OCI-M2 (cell line): ENCODE measurements at regions not wholly inside any gene's neighbourhood (a gene's known extent, or its start where the extent isn't known, plus 50 kb on each side); places are given as distances from the start of the nearest gene placed in this dataset.

Experiments used
- DNase-seq: peaks from one replicate; lab custom pipeline; 2025; ENCODE audit not compliant: unreplicated experiment; lab: John Stamatoyannopoulos, UW

DNA sequence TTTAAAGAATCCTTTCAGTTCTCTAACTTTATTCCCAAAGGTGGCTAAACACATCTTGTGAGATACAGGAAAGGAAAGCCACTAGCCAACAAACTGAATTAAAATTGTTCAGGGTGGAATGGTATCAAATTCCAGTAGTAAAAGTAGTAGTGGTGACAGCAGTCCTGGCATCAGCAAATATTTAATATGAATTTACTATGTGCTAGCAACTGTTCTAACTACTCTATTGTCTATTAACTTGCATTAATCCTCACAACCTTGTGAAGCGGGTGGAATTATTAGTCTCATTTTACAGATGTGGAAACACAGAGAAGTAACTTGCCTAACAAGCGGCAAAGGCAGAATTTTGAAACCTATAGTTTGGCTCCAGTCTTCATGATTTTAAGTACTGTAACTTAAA is 130.1 kb downstream of the KLF12 start:
- DNase-seq = no peak

DNA sequence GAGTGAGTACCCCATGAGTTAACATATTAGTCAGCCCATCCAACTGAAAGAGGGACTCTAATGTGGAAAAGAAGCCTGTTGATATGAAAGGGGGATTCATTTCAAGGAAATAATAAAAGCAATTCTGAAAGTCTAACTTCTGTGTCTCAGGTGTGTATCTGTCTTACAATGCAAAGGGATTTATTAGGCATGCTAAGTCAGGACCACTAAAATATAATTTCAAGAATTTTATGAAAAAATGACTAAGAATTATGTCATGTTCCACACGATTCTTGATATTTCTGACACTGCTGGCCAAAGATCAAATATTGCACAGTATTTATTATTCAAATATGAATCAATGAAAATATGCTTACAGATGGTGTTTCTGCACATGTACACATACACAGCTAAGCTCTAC is 130.8 kb downstream of the KLF12 start:
- DNase-seq = no peak

DNA sequence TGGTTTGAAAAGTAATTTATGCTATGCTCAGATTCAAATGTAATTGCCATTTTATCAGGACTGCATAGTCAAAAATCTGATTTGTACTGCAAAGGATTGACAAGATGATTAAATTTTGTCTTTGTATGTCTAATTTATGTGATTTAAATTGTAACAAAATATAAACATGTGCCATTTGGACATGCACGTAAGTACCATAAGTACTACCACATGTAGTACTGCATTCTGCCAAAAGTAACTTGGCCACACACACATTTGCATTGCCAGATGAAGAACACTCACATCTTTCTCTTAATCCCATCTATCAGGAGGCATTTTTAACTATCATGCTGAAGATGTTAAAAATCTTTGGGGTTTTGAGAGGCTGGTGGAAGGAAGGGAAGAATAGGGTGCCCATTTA is 133.3 kb downstream of the KLF12 start:
- no peak for DNase-seq

DNA sequence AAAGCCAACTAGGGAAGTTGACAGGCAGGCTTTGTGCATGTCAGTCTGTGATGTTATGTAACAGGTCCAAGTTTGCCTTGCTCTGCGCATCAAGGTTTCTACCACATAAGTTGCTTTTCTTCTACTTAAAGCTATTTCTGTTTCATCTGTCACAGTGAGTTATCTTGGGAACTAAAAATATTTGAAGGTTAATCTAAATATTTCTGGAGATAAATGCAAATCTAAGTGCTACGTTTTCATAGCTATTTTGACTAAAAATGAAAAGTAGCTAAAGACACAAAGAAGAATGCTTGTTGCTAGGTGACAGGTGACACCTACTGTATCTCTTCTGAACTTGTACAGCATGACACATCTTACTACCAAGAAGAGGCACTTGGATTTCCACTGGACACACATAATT is 135.6 kb downstream of the KLF12 start:
- DNase-seq = no peak

DNA sequence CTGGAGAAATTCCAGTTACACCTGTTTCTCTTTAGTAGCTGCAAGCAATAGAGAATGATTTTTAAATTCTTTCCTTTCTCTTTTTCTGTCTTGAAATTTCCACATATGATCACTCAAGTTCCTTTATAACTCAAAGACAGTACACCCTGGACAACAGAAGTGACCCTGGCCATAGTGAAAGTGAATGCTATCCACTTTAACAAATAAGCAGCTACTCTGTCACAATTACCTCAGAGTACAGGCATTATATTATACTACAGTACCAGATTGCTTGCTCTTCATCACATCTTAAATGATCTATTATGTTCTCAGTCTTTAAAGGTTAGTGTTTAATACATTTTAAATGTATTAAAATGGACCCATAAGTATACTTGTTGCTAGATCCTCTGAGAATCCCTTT is 136.2 kb downstream of the KLF12 start:
- DNase-seq = no peak

DNA sequence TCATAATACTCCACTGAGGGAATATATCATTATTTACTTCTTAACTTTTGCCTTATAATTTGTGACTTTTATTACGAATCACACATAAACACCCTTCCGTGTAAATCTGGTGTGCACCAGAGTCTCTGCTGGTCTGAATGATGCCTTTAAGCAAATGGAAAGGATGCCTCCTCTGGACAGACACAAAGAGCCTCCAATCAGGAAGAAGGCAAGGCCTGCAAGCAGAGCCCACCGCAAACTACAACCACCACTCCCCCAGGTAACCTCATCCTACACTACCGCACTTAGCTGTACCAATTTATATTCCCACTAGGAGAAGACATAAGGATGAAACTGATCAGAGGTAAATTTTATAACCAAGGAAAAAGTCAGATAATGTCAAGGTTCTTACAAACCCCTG is 137.6 kb downstream of the KLF12 start:
- no peak for DNase-seq

DNA sequence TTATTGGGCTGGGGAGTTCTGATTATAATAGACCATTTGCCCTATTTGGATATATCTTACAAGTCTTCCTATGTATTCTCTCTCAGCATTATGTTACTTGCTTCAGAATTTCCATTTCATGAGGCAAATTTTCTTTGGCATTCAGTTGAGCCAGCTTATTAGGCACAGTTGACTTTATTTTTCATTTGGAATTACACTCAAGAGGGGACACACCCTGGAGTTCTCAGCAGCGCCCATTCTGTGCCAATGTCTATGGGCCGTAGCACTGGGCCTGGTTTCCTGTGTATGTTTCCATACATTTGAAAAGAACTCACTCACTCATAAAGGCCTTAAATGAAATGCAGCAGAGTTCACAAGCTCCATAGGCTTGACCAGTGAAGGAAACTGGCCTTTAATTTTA is 138.5 kb downstream of the KLF12 start:
- no peak for DNase-seq

DNA sequence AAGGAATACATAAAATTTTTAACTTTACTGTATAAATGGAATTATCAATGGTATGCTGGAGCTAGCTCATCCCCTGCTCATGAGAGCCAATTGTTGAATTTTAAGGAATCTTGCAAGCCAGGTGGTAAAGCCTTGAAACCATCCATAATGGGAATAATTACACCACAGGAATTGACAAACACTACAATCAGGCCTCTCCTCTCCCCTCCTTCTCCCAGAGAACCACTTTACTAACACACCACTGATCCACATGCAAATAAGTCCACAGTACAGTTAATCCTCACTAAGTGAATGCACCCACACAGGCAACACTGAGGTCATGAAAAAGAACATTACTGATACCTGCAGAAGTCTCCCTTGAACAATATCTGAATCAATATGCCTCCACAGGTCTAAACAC is 140.5 kb downstream of the KLF12 start:
- DNase-seq = no peak

DNA sequence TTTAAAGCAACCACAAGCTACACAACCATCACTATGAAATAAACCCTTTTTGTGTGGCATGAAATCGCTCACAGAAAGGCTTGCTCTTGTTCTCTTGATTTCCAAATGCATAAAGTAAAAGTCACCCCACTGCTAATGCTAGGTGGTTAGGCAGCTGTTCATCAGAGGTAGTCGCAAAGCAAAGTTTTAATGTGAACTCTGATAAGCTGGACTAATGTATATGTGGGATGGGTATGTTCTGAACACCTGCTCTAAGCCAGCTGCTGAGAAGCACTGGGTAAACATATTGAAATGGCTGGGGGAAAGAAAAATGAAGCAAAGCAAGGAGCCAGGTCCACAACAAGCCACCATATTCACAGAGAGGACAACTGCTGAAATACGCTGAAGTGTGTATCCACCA is 142.3 kb downstream of the KLF12 start:
- DNase-seq = no peak

DNA sequence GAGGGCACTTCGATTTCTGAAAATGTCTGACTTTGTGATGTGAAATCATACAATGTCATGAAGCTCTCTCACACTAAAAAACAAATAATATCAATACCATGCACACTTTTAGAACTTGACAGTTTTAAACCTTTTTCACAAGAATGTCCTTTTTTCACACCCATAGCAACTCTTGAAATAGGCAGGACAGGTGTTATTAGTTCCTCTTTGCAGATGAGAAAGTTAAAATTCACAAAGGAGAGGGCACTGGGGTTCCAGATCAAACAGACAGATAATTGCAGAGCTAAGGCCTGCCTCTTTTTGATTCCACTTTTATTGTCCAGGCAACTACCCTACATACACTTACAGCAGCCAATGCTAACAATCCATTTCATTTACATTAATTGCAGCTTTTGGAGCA is 142.8 kb downstream of the KLF12 start:
- DNase-seq = no peak

DNA sequence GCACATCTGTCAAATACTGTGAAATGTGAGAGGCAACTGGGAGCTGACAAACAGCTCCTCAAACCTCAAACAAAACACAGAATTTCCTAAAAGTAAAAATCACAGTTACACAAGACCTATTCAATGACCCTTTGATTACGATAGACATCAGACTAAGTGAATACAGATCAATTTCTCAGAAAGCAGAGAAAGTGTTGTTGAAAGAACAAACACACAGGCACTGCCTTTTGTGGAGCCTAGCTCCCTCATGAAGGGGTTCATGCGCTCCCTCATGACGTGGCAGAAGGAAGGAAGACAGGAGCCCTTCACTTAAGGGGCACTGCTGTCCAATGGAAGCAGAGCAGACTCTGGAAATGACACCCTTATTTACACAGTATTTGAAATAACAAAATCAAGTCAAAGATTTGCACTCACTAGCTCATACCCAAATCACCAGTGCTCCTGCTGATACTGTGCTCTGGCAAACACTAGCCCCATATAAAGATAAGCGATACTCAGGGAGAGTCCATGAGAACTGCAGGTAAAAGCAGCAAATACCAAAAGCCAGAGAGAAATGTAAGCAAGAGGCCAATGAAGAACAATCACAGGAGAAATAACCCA is 144.9 kb downstream of the KLF12 start:
- DNase-seq = no peak

DNA sequence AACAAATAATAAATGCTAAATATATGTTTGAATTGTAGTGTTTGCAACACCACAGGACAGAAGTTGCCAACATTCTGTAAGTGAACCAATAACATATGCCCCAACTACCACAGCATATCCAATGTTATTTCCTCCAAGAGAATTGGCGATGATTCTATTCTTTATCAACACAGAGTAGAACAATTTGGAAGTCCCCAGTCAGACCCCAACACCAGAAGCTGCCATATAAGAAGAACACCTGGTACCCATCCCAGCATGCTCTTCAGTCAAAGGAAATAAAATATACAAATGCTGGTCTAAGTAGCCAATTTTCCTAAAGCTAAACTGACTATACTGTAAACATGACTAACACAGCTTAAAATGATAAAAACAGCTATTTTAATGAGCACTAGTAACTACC is 145.7 kb downstream of the KLF12 start:
- DNase-seq = no peak

DNA sequence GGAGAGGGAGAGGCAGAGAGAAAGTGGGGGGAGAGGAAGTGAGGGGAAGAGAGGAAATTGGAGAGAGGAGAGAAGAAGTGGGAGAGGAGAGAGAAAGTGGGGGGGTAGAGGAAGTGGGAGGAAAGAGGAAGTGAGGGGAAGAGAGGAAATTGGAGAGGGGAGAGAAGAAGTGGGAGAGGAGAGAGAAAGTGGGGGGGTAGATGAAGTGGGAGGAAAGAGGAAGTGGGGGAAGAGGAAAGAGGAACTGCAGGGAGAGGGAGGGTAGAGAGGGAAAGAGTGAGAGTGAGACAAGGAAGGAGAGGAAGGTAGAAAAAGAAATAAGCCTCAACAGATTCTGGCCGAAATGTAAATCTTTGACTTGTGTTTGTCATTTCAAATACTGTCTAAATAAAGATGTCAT is 146.6 kb downstream of the KLF12 start:
- no peak for DNase-seq

DNA sequence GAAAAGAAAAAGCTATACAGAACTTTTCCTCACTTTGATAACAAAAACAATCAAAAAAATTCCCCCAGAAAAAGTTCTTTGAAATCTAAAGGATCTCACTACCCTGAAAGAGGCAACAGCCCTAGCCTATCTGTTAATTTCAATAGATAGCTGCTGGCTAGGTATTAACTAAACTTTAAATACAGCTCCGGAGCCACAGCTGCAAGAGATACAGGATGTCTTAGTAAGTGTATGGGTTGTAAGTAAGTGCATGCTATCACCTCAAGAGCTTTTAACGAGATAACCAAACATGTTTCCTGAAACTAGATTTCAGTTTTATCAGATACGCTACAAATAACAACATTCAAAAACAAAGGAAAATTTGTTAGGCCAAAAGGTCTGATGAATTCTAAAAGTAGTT is 148.4 kb downstream of the KLF12 start:
- no peak for DNase-seq

DNA sequence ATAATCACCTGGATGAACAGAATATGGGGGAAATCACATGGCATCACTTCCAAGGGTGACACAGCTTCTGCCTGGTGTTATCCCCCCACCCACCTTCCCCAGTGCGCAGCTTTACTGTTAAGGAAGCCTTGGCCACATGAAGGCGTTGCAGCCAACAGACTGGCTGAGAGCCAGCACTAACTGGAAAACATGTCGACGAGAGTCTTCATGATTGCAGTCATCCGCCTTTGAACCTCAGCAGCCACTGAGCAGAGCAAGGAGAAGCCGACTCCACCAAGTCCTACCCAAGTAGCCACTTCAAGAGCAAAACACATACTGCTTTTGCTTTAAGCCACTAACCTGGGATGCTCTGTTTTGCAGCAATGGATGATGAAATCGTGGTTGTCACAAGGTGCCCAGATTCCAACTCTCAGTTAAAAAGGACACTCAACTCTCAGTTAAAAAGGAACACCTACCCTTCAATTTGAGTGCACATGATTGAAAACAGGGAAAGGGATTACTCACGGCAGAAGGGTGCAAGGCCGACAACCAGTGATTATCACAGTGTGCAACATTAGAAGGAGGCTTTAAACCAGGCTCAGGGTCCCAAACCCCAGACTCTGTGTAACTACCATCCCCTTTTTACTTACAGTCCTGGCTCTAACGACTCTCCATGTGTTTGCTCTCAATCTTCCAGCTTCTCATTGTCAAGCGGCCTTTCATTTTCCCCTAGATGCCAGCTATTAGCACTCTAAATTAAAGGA is 149.1 kb downstream of the KLF12 start:
- no peak for DNase-seq

DNA sequence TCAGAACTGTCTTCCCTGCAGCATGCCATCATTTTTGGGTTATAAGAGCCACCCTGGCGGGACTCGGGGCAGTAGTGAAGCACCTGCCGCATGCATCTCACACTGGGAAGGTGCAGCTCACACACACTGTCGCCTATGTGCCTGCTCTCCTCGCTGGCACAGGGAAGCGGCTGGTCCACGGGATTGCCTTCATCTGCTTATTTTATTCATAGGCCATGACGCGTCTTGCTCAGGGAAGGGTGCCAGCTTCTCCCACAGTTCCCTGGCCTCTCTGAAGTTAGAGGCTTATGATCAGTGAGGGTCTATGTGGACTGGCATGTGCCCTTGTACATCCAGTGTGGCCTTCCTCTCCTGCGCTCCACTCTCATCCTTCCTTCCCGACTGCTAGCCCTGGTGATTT is 150.0 kb downstream of the KLF12 start:
- no peak for DNase-seq

DNA sequence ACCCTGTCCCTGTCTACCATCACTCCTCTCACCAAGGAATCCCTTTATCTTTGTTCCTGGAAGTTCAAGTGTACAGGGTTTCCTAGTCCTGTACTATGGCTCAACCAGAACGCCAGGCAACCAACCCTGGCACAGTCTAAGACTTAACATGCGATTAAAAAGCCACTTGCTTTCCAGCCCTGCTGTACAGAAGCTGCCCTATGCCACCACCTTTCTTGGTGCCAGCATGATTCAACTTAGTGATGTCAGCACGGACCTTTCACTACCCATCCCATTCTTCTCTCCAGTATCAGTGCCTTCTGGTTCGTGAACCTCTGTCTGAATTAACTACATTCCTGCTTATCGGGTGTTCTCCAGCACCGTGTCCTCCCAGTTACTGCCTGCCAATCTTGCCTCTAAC is 151.1 kb downstream of the KLF12 start:
- no peak for DNase-seq

DNA sequence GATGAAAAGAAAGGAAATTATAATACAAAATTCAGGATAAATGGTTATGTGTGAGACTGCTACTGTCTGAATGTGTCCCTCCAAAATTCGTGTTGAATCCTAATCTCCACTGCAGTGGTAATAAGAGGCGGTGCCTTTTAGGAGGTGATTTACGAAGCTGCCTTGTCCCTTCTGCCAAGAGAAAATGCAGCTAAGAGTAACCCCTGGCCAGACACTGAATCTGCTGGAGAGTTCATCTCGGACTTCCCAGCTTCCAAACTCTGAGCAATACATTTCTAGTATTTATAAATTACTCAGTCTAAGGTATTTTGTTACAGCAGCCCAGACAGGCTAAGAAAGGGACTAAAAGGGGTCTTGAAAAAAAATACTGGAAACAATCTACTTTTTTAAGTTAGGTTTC is 152.6 kb downstream of the KLF12 start:
- no peak for DNase-seq

DNA sequence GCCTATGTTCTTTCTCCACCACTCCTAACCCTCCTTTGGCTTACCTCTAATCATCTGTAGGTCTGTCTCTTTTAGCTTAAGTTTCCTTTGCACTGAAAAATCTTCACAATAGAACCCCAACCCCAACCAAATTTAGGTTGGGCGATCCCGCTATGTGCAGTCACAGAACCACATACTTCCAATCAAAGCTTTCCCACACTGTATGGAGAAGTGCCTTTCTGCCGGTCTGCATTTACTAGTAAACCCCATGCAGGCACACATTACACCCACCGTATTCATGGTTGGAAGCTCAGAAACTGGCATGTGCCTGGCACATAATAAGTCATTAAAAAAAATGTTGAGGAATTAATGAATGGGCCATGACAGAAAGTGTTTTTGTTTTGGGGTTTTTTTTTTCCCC is 158.4 kb downstream of the KLF12 start:
- no peak for DNase-seq

DNA sequence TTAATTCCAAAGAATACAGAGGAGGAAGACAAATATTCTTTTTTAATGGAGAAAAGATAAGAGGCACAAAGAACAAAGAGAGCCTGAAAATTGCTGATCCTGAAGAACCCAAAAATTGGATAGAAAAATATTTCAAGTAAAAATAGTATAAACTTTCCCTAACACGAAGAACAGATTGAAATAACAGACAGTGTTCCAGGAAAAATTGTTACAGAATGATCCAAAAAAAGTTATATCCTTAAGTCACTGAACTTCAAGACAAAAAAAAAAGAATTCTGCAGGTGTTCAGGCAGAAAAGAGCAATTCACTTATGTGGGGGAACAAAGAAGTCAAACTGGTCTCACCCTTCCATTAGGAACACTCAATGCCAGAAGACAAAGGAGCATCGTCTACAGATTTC is 160.2 kb downstream of the KLF12 start:
- no peak for DNase-seq

DNA sequence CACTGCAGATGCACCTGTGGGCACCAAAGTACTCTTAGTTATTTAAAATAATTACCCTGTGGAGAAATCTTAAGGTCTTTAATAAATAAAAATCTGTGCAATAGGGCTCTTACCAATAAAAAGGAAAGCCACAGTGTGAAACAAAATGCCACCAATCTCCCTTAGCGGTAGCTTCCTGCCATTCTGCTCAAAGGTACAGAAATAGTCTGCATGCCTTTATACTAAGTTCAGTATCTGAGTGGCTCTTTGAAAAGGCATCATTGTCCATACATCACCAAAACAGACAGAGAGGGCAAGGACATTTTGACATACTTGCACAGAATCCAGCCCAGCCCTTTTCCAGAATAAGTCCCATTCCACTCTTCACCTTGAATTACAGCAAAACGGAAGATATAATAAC is 161.0 kb downstream of the KLF12 start:
- DNase-seq = no peak

DNA sequence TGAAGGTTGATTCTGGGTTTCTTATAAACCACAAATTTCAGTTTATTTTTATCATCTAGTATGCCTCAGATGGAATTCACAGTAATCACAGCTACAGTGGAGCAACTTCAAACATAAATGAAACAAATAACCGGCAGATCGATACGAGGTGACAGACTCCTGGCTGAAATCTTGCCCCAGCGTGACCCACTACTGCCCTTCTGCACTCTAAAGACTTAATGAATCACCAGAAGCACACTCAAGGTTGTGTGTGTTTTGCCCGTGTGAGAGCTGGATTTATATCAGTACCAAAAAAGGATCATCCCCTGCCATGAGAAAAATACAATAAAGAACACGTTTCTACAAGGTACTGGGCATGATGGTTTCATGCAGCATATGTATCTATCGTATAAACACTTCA is 161.7 kb downstream of the KLF12 start:
- DNase-seq = no peak

DNA sequence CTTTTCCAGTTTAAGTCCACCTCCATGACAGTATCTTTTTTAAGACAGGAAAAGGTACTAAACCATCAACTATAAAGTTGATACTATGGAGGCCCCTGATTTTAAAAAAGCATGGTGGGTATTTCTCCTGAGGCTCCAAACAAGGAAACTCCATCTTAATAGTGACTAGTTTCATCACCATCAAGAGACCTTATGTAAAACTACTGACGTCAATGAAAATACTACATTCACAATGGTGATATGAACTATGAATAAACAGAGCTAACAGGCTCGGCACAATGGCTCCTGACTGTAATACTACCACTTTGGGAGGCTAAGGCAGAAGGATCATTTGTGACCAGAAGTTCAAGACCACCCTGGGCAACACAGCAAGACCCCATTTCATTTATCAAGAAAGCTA is 162.7 kb downstream of the KLF12 start:
- no peak for DNase-seq
